Left lung (tissue), 4 donors: ENCODE measurements at regions not wholly inside any gene's neighbourhood (a gene's known extent, or its start where the extent isn't known, plus 50 kb on each side); places are given as distances from the start of the nearest gene placed in this dataset.
"Not testable (repeated sequence)": the region's sequence is repeated elsewhere in the genome, so short reads cannot be mapped to it uniquely, and the experiment has no call there.

Experiments used
- ATAC-seq: fragments of 200-7000 bp; cut with Tn5 transposase; one replicate; pipeline ENCODE4 v1.9.1; 2020; ENCODE audit warnings: moderate library complexity
- DNase-seq, 4 donors: peaks; one replicate each; pipeline ENCODE4 v3.0.0-alpha.2; 2013 to 2020
- H3K27ac ChIP-seq, 2 donors: fragments of 200-600 bp; sonication (generic) in 1 of 2; one replicate each; pipeline versions ENCODE4 v1.5.0 to v1.8.0; 2020 to 2021
- H3K27me3 ChIP-seq, 2 donors: fragments of 200-600 bp; sonication (generic) in 1 of 2; one replicate each; pipeline versions ENCODE4 v1.5.0 to v1.8.0; 2020 to 2021
- H3K36me3 ChIP-seq, 2 donors: fragments of 200-600 bp; sonication (generic) in 1 of 2; one replicate each; pipeline versions ENCODE4 v1.5.0 to v1.8.0; 2020 to 2021
- H3K4me1 ChIP-seq, 2 donors: fragments of 200-600 bp; one replicate each; pipeline ENCODE4 v1.8.0; 2021
- H3K4me3 ChIP-seq, 2 donors: fragments of 200-600 bp; sonication (generic) in 1 of 2; one replicate each; pipeline versions ENCODE4 v1.5.0 to v1.8.0; 2020 to 2021; ENCODE audit warnings: mild to moderate bottlenecking in 1 of 2
- H3K9me3 ChIP-seq, 2 donors: fragments of 200-600 bp; sonication (generic) in 1 of 2; one replicate each; pipeline versions ENCODE4 v1.5.0 to v1.8.0; 2020 to 2021
- CTCF ChIP-seq, 2 donors: fragments of 200-600 bp; sonication (generic) in 1 of 2; IDR thresholded peaks; one replicate each; pipeline versions ENCODE4 v1.5.0 to v1.8.0; 2021; ENCODE audit warnings: antibody characterized with exemption in 2 of 2
- intact Hi-C, 2 donors: fragments of 100-400 bp; cut with DNase I; formaldehyde crosslinking; loops; one replicate each; pipeline versions ENCODE4 v1.11.2 to v1.14.2; 2022
- donor health status: DM: no; HTN: yes; CAD: no.
- donor health status: DM: no; HTN: no; CAD: no.

DNA sequence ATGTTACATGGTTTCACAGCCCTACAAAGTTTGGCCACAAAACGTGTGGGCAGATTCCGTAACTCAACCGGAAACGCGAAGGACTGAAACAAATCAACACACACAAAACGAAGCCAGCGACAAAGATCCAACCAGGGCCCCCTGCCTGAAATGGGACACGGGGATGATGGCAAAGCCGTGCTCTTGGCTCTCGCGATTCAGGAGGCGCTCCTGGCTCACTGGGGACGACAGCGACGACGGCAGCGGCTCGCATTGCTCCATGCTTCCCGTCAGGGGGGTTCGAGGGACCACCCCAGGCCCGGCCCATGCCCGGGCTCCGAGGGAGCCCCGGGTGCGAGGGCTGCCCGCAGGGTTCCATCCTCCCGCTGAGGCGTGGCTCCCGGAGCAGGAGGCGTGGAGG lies 4786.8 kb upstream of the OR11H1 start:
- H3K27me3 ChIP-seq: no peaks in the 10 kb centered on the region
- ATAC-seq (no peak), DNase-seq (peak in 1 of 4 donors; percentile 89)
- no peak overlapping the region for H3K4me3 ChIP-seq
- intact Hi-C loops: no loop called here
- TF ChIP-seq CTCF (IDR thresholded peaks at IDR 0.05): no peak
- no peak overlapping the region for H3K27ac ChIP-seq
- H3K9me3 ChIP-seq: peaks cover 0 to 47% of the 10 kb centered on the region in 2 donors
- H3K36me3 ChIP-seq: no peaks in the 10 kb centered on the region
- no peaks in the 10 kb centered on the region for H3K4me1 ChIP-seq

DNA sequence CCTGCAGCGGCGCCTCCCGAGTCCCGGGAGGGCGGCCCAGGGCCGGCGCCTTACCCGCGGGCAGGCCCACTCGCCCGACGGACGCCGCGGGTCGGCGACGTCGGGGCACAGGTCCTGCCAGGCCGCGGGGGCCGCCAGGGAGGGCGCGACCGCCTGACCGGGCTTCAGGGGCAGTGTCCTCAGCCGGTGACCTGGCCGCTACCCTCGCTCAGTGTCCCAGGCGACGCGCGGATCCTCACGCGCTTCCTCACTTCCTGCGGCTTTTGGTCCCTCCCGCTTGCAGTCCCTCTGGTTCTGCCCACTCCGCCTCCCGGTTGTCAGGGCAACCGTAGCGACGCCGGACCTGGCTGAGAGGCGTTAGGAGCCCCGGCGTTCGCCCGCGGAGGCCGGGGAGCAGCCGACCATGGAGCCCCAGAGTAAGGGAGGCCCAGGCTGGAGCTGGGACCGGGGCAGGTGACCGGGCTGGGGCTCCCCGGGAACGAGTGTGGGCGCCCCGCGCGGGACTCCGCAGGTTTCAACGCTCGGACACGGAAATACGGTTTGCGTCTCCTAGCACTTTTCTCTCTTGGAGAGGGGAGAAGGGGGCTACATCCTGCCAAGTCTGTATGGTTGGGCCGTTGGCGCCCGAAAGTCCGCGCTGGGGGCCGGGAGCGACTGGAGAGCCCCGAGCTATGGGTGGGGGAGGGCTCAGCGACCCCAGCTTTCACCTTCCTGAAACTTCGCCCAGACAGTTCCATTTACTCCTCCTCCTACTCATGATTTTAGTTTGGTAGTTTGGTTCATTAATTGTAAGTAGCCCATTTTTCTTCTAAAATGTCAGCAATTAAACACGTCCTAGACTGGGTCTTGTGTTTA lies 4786.0 kb upstream of the OR11H1 start:
- ATAC-seq: peak; percentile 31
- peak in 1 of 4 donors; percentile 90 for DNase-seq
- H3K36me3 ChIP-seq, H3K27me3 ChIP-seq, H3K27ac ChIP-seq, H3K4me3 ChIP-seq, H3K4me1 ChIP-seq, intact Hi-C loops: not testable (repeated sequence)
- H3K9me3 ChIP-seq: peaks cover 0 to 43% of the 10 kb centered on the region in 2 donors

GRCh38 chr22:10746382-10746781 lies 4781.6 kb upstream of the OR11H1 start:
- H3K4me1 ChIP-seq, ATAC-seq, H3K27me3 ChIP-seq, intact Hi-C loops, H3K4me3 ChIP-seq, DNase-seq, H3K27ac ChIP-seq, H3K36me3 ChIP-seq: not testable (repeated sequence)
- H3K9me3 ChIP-seq: peaks cover 0 to 38% of the 10 kb centered on the region in 2 donors

DNA sequence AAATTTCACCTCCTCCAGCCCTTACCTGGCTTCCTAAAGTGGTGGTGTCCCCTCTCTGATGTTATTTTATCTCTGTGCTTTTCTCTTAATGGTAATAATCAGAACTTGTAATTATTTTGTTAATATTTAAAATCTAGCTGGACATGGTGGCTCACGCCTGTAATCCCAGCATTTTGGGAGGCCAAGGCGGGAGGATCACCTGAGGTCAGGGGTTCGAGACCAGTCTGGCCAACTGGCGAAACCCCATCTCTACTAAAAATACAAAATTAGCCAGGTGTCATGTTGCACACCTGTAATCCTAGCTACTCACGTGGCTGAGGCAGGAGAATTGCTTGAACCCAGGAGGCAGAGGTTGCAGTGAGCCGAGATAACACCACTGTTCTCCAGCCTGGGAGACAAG lies 4780.8 kb upstream of the OR11H1 start:
- DNase-seq, H3K36me3 ChIP-seq, H3K27me3 ChIP-seq, intact Hi-C loops, H3K27ac ChIP-seq, H3K4me3 ChIP-seq, H3K4me1 ChIP-seq, ATAC-seq: not testable (repeated sequence)
- H3K9me3 ChIP-seq: peaks cover 0 to 32% of the 10 kb centered on the region in 2 donors

DNA sequence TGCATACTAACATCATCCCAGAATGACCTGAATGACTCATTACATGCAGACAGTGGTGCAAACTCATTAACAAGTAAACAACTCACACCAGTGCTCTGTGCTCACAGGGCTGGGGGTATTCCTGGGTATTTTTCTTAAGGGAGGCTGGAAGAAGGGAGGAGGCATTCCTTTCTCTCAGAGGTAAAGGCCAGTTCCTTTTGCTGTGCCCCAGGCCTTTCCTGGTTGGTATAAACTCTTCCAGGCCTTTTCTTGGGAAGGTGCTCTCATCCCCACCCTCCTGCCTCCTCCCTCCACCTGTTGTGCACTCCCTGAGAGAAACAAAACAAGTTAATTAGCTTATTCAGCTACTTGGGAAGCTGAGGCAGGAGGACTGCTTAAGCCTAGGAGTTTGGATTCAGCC lies 4779.2 kb upstream of the OR11H1 start:
- intact Hi-C loops, H3K27ac ChIP-seq, H3K4me1 ChIP-seq, H3K36me3 ChIP-seq, H3K27me3 ChIP-seq, H3K4me3 ChIP-seq, DNase-seq, ATAC-seq: not testable (repeated sequence)
- peaks cover 0 to 27% of the 10 kb centered on the region in 2 donors for H3K9me3 ChIP-seq

DNA sequence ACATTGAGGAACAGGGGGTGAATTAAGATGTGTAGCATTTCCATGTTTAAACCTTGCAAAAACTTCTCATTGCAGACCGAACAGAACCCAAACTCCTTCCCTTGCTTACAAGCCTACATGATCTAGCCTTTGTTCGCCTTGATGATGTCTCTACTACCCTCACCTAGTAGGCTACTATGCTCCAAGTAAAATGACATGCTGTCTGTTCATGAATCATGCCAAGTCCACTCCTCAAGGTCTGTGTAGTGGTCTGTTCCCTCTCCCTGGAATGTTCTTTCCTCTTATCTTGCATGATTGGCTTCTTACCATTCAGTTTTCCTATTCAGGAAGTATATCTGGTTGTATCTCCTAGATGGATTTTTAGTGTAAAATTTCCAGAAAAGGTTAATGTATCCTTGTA lies 4778.6 kb upstream of the OR11H1 start:
- H3K27me3 ChIP-seq, DNase-seq, H3K36me3 ChIP-seq, H3K27ac ChIP-seq, H3K4me1 ChIP-seq, intact Hi-C loops, H3K4me3 ChIP-seq: not testable (repeated sequence)
- peak; percentile 43 for ATAC-seq
- peaks cover 0 to 27% of the 10 kb centered on the region in 2 donors for H3K9me3 ChIP-seq

DNA sequence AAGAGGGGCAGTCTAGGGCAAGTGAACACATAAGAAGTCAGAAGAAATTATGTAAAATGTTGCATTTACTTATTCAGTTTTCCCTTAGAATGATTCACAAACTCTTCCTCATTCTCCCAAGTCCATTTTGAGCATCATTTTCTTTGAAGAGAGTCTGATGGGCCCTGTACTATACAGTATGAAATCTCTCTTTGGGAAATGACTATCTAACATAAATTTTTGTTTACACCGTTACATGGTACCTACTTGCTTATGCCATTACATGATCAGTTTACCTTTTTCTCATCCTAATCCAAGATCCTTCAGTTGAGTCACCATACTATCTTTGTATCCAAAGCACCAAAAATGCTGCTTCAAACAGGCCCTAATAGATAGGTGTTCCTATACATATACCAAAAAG lies 4774.4 kb upstream of the OR11H1 start:
- H3K27ac ChIP-seq, H3K27me3 ChIP-seq, intact Hi-C loops, H3K4me3 ChIP-seq, H3K4me1 ChIP-seq, DNase-seq, H3K36me3 ChIP-seq: not testable (repeated sequence)
- peaks cover 0 to 36% of the 10 kb centered on the region in 2 donors for H3K9me3 ChIP-seq
- peak; percentile 14 for ATAC-seq

- H3K27me3 ChIP-seq, H3K27ac ChIP-seq, intact Hi-C loops, H3K4me3 ChIP-seq, ATAC-seq, H3K4me1 ChIP-seq, H3K36me3 ChIP-seq, DNase-seq: not testable (repeated sequence)
- H3K9me3 ChIP-seq: peaks cover 0 to 38% of the 10 kb centered on the region in 2 donors
Measured at GRCh38 chr22:10755350-10755749, 4772.6 kb upstream of the OR11H1 start.

- ATAC-seq, H3K27me3 ChIP-seq, H3K27ac ChIP-seq, H3K4me1 ChIP-seq, H3K36me3 ChIP-seq, H3K4me3 ChIP-seq, DNase-seq, intact Hi-C loops: not testable (repeated sequence)
- H3K9me3 ChIP-seq: peaks cover 0 to 32% of the 10 kb centered on the region in 2 donors
Measured at GRCh38 chr22:10760418-10760817, 4767.6 kb upstream of the OR11H1 start.

- H3K27ac ChIP-seq, H3K4me3 ChIP-seq, H3K36me3 ChIP-seq, H3K4me1 ChIP-seq, intact Hi-C loops, DNase-seq, H3K27me3 ChIP-seq: not testable (repeated sequence)
- peak; percentile 28 for ATAC-seq
- peaks cover 0 to 44% of the 10 kb centered on the region in 2 donors for H3K9me3 ChIP-seq
Measured at GRCh38 chr22:10766320-10766719, 4761.7 kb upstream of the OR11H1 start.

DNA sequence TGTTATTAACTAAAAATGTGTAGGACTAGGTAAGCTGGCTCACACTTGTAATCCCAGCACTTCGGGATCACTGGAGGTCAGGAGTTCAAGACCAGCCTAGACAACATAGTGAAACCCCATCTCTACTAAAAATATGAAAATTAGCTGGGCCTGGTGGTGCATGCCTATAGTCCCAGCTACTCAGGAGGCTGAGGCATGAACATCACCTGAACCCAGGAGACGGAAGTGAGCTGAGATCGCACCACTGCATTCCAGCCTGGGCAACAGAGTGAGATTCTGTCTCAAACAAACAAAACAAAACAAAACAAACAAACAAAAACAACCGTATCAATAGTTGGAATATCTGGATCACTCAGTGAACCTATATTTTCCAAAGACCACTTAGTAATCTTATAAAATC lies 4759.1 kb upstream of the OR11H1 start:
- not testable (repeated sequence) for DNase-seq

GRCh38 chr22:10771744-10772143 lies 4756.2 kb upstream of the OR11H1 start:
- H3K4me1 ChIP-seq, H3K4me3 ChIP-seq, DNase-seq, H3K27ac ChIP-seq, H3K27me3 ChIP-seq, intact Hi-C loops, H3K36me3 ChIP-seq, ATAC-seq: not testable (repeated sequence)
- H3K9me3 ChIP-seq: peaks cover 0 to 51% of the 10 kb centered on the region in 2 donors

More for the DNA sequence above, 4759.1 kb upstream of the OR11H1 start:
- ATAC-seq, H3K27me3 ChIP-seq, H3K27ac ChIP-seq, H3K36me3 ChIP-seq, intact Hi-C loops, H3K4me1 ChIP-seq, H3K4me3 ChIP-seq: not testable (repeated sequence)
- peaks cover 0 to 50% of the 10 kb centered on the region in 2 donors for H3K9me3 ChIP-seq
